ENCODE measurements at regions not wholly inside any gene's neighbourhood (a gene's known extent, or its start where the extent isn't known, plus 50 kb on each side); places are given as distances from the start of the nearest gene placed in this dataset.

DNA sequence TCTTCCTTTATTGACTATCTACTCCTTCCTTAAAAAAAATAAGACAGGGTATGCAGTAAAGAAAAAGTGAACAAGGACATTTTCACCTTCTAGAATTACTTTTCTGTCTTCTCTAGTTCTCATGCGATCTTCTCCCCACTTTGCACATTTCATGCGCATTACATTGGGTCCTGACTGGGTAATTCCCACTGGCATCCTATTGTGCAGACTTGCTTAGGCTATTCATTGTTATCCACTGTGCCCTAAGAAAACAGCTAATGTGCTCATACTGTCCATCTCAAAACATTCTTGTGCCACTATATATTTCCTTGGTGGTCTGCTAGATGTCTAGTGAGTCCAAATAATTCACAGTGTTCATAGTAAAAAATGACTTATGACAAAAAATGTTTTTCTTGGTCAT, 447.4 kb upstream of the ROBO1 start:
- TF ChIP-seq CTCF (IDR thresholded peaks at IDR 0.05) (no peak), BCL3 (IDR thresholded peaks at IDR 0.05) (no peak), USF2 (IDR thresholded peaks at IDR 0.05) (no peak), HOXA7 (CRISPR knock-in tag; IDR thresholded peaks at IDR 0.05) (no peak), MYC (IDR thresholded peaks at IDR 0.05; ENCODE audit: borderline replicate concordance, low read length) (no peak), POLR2A (IDR thresholded peaks at IDR 0.05; ENCODE audit: low read length) (no peak), ZFP36 (IDR thresholded peaks at IDR 0.05; ENCODE audit: borderline replicate concordance, partially characterized antibody) (no peak), FOXS1 (CRISPR knock-in tag; IDR thresholded peaks at IDR 0.05) (no peak)

All from A549 (cell line).